Mucosa of stomach (tissue), 1 donor: ENCODE measurements at regions not wholly inside any gene's neighbourhood (a gene's known extent, or its start where the extent isn't known, plus 50 kb on each side); places are given as distances from the start of the nearest gene placed in this dataset.

Experiments used
- H3K27me3 ChIP-seq: one replicate; pipeline ENCODE4 v1.7.0; 2013; ENCODE audit warnings: mild to moderate bottlenecking, low read length; ENCODE audit not compliant: control insufficient read depth, insufficient read depth
- H3K36me3 ChIP-seq: one replicate; pipeline ENCODE4 v1.7.0; 2013; ENCODE audit warnings: low read length; ENCODE audit not compliant: control insufficient read depth, insufficient read depth
- H3K4me1 ChIP-seq: one replicate; pipeline ENCODE4 v1.7.0; 2013; ENCODE audit warnings: mild to moderate bottlenecking, low read length; ENCODE audit not compliant: control insufficient read depth, insufficient read depth
- H3K4me3 ChIP-seq: one replicate; pipeline ENCODE4 v1.7.0; 2013; ENCODE audit warnings: low read length
- H3K9ac ChIP-seq: one replicate; pipeline ENCODE4 v1.7.0; 2013; ENCODE audit warnings: mild to moderate bottlenecking, low read length, moderate library complexity
- H3K9me3 ChIP-seq: one replicate; pipeline ENCODE4 v1.7.0; 2013; ENCODE audit warnings: mild to moderate bottlenecking, low read length, moderate library complexity; ENCODE audit not compliant: control insufficient read depth
- donor health status: Pancreatic carcinoma.

DNA sequence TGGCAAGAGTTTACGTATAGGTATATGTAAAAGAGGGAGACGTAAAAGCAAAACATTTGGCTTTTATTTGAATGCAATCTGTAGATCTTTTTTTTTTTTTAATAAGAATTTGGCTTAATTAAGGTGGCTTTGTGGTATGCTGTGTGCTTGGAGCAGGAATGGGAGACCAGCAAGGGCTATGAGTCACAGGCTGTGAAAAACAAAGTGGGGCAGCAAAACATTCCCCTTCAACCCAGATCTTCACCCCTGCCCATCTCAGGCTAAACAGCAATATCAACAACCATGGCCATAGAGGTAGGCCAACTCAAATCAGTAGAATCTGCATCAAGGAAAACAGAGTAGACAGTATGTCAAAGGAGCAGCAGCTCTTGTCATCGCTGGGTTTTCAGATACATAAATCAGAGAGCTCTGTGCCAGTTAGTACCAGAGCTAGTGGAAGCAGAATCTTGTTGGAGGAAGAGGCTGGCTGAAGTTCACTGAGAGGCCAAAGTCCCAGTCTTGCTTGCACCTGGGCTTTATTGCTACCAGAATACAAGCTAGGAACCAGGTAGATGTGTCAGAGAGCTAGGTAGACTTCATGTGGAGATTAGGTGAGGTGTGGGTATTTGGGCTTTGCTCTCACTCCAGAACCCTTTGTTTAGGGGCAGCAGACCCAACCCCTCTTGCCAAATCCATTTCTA lies 191.5 kb upstream of the FANCL start:
- H3K9me3 ChIP-seq: no peaks in the 10 kb centered on the region
- peaks cover 4% of the 10 kb centered on the region for H3K4me1 ChIP-seq
- H3K9ac ChIP-seq: no peak overlapping the region
- H3K36me3 ChIP-seq: no peaks in the 10 kb centered on the region
- no peak overlapping the region for H3K4me3 ChIP-seq
- peaks cover 3% of the 10 kb centered on the region for H3K27me3 ChIP-seq

DNA sequence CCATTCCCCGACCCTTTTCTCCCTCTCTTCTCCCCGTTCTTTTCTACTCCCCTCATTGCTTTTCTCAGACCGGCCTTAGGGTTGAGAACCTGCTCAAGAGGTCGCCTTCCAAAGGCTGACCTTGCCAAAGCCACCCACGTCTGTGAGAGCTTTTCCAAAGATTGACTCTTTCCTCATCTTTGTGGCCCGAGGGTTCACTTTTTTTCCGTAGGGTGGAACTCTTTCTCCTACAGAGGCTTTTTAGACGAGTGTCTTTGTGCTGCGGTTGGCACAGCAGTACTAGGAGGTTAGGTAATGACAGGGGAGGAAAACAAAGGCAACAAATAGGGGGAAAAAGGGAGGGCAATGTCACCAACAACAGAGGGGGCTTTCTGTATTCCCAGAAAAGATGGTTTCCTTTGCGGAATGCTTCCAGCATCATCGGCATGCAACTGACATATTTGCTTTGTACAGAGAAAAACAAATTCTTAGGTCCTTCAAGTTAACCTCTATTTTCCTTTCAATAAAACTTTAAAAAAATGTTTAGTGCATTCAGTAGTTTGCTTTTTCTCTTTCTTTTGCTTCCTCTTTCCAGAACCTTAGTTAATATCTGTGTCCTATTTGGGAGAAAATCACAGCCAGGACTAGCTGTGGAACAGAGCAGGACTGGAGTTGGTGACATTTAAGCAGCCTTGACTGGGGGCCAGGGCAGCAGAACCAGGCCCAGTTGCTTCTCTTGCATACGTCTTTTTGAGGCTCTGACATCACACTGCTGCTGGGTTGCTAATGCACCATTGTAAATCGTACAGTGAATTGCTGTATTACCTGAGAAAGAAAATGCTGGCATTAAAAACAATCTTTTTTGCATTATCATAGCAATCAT lies 188.1 kb upstream of the FANCL start:
- Histone ChIP-seq H3K9ac (no peak overlapping the region), H3K27me3 (peaks cover 10% of the 10 kb centered on the region), H3K4me3 (no peak overlapping the region), H3K9me3 (no peaks in the 10 kb centered on the region), H3K36me3 (no peaks in the 10 kb centered on the region), H3K4me1 (peaks cover 9% of the 10 kb centered on the region)

DNA sequence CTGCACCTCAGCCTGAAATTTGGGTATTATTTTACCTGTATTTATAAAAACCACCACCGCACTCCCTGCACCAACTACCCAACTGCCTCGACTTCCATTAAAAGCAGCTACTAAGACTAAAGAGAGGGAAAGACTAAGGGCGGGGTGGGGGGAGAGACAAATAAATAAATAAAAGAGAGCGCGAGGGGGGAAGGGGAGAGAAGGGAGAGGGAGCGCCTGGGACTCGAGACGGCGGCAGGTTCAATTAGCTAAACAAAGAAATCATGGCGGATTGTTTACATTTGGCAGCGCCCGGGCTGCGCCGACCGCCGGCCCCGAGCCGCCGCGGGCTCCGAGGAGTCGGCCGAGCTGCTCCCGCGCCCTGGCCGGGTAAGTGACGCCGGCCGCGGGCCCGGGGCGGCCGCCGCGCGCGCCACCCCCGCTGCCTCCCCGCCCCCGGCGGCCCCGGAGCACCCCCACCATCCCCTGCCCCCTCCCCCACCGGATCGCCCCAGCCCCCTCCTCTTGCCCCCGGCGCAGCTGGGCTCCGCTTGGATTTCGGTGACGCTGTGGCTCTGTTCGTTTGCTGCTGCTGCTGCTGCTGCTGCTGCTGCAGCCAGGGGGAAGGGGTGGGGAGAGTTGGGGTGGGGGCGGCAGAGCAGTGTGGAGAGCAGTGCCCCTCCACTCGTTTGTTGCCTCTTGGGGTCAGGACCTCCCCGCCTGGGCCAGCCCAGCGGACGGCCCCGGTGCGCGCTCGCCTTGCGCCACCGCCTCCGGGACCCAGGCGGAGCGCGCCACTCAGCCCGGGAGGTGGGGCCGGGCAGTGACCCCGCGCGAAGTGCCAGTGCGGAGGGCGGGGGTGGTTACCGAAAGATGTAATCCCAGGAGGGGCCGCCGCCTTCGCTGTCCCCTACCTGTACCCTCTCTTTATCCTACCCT lies 187.2 kb upstream of the FANCL start:
- Histone ChIP-seq H3K36me3 (no peaks in the 10 kb centered on the region), H3K9ac (peak overlapping the region; percentile 37), H3K4me1 (peaks cover 9% of the 10 kb centered on the region), H3K4me3 (no peak overlapping the region), H3K9me3 (no peaks in the 10 kb centered on the region), H3K27me3 (peaks cover 10% of the 10 kb centered on the region)

DNA sequence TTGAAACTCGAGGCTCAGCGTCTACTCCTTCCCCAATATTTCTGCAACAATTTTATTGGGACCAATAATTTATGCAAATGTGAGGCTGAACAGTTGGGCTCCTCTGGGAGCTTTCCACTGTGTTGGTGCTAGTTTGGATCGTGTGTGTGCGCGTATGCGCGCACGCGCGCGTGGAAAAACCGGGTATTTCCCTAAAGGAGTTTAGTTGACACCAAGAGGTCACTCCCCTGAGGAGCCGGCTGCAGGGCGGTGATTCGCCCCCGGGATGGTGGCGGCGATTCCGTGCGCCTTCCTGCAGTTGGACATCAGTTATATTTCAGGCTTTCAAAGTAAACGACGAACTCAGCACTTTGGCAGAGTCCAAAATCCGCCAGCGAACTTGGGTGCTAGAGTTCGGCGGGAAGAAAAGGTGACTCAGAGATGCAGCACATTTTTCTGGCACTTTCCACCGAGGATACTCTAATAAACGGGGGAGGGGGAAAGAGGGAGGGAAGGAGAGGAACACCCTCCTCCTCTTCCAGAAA lies 186.5 kb upstream of the FANCL start:
- Histone ChIP-seq H3K9me3 (no peaks in the 10 kb centered on the region), H3K27me3 (peaks cover 10% of the 10 kb centered on the region), H3K36me3 (no peaks in the 10 kb centered on the region), H3K4me1 (peaks cover 9% of the 10 kb centered on the region), H3K9ac (peak overlapping the region; percentile 37), H3K4me3 (no peak overlapping the region)

DNA sequence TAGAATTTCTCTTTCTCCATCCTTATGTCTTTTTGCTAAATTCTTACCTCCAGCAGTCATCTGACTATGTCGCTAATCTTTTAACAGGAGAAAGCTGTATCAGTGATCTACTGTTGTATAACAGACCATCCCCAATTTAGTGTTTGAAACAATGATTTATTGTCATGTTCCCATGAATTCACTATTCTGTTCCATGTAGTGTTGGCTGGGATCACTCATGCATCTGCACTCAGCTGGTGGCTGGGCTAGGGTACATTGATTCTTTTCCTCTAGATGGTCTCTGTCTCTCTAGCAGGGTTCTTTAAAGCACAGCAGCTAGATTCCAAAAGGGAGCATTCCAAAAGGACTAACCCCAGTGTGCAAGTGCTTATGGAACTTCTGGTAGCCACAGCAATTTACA lies 184.2 kb upstream of the FANCL start:
- Histone ChIP-seq H3K36me3 (no peaks in the 10 kb centered on the region), H3K9ac (no peak overlapping the region), H3K27me3 (peaks cover 10% of the 10 kb centered on the region), H3K4me1 (peaks cover 9% of the 10 kb centered on the region), H3K9me3 (no peaks in the 10 kb centered on the region), H3K4me3 (no peak overlapping the region)

DNA sequence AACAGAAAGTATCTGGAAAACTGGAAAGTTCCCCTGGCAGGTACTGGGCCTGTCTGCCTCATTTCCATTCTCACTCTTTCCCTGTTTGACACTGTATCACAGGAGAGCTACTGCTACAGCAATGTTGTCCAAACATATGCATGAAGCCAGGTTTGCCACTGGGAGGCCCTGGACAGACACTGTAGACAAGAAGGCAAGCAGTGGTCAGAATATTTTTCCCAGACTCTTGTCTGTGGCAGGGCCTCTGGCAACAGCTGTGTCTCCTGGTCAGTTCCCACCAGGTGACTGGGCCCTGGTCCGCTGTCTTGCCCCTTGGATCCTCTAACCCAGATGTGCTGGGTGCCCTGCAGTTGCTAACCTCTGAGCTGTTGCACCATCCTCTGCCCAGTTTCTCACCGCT lies 178.9 kb upstream of the FANCL start:
- H3K36me3 ChIP-seq: no peaks in the 10 kb centered on the region
- no peaks in the 10 kb centered on the region for H3K9me3 ChIP-seq
- H3K27me3 ChIP-seq: no peaks in the 10 kb centered on the region
- H3K4me1 ChIP-seq: no peaks in the 10 kb centered on the region
- no peak overlapping the region for H3K9ac ChIP-seq
- no peak overlapping the region for H3K4me3 ChIP-seq

DNA sequence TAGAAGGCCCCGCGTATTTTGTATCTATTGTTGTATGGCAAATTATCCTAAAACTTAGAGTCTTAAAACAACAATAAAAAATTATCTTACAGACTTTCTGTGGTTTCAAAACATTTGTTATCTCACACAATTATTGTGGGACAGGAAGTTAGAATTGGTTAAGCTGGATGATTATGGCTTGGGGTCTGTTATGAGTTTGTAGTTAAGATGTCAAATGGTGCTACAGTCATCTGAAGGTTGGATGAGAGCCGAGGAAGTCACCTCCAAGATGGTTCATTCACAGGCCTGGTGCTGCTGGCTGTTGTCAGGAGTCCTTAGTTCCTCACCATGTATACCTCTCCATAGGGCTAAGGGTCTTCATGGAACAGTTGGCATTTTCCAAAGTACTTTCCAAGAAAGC lies 175.6 kb upstream of the FANCL start:
- no peak overlapping the region for H3K4me3 ChIP-seq
- no peaks in the 10 kb centered on the region for H3K36me3 ChIP-seq
- no peaks in the 10 kb centered on the region for H3K9me3 ChIP-seq
- no peak overlapping the region for H3K9ac ChIP-seq
- no peaks in the 10 kb centered on the region for H3K4me1 ChIP-seq
- no peaks in the 10 kb centered on the region for H3K27me3 ChIP-seq

DNA sequence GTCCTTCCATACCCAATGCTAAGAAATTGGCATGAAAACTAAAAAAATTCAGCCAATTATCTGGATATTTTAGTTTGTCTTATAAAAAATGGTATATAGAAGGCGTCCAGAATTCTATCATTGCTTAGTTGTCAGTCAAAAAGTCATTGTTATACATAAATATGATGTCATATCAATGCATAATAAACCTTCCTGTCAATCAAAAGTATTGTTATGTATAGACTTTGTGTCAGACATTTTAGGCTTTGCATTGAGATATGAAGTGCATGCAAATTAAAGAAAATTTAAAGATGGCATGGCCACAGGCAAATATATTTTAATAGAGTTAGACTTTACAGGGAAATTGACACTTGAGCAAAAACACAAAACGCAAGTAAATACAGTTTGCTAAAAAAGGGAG lies 173.4 kb upstream of the FANCL start:
- no peak overlapping the region for H3K9ac ChIP-seq
- no peaks in the 10 kb centered on the region for H3K9me3 ChIP-seq
- H3K27me3 ChIP-seq: no peaks in the 10 kb centered on the region
- no peaks in the 10 kb centered on the region for H3K4me1 ChIP-seq
- H3K4me3 ChIP-seq: no peak overlapping the region
- H3K36me3 ChIP-seq: no peaks in the 10 kb centered on the region

DNA sequence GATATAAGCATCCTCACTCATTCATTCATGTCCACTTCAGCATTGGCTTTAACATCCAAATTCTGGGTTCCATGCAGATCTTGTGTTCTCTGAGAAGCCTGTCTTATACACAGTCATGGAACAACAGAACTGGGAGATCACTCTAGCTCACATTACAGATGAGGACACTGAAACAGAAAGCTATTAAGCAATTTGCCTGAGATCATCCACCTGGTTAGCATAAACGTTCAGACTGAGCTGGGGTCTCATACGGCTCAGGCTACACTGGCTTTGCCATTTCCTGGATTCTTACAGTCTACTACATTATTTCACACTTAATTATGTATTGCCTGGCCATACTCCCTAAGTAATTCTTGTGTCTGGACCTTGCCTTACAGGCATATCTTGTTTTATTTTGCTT lies 169.4 kb upstream of the FANCL start:
- Histone ChIP-seq H3K27me3 (no peaks in the 10 kb centered on the region), H3K36me3 (no peaks in the 10 kb centered on the region), H3K4me1 (no peaks in the 10 kb centered on the region), H3K9me3 (no peaks in the 10 kb centered on the region), H3K9ac (no peak overlapping the region), H3K4me3 (no peak overlapping the region)

DNA sequence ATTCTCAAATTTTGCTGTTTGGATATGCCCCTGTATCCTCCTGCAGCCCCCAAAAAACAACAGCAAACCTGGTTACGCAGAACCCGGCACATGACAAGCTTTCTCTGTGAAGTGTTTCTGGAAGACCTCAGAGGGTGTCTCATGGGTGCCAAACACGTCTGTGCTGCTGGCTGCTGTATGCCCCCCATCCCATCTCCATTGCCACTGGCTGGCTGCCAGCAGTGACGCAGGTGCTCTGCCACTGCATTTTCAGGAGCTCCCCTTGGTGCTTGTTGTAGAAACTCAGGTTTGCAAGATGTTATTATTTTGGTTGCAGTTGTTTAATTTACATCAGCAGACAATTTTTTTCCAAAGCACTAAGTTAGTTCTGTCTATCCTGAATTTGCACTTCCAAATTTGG lies 166.4 kb upstream of the FANCL start:
- Histone ChIP-seq H3K36me3 (no peaks in the 10 kb centered on the region), H3K9me3 (no peaks in the 10 kb centered on the region), H3K9ac (no peak overlapping the region), H3K27me3 (no peaks in the 10 kb centered on the region), H3K4me1 (no peaks in the 10 kb centered on the region), H3K4me3 (no peak overlapping the region)

DNA sequence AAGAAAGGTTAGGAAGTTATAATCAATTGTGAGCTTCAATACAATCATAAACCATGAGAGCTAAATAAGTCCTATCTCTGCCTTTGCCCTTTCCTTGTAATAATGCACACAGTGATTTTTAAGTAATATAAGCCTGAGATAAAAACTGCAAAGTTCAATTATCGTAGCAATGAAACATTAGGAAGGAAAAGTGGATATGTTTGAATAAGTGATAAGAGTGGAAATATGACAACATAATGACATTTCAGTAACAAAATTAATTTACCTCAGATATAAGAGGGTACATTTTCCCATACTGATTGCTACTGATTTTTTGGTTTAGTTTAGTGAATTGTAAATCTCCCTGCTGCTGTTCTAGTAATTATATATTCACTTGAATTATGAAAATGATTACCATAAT lies 164.2 kb upstream of the FANCL start:
- Histone ChIP-seq H3K4me1 (no peaks in the 10 kb centered on the region), H3K4me3 (no peak overlapping the region), H3K36me3 (no peaks in the 10 kb centered on the region), H3K9me3 (no peaks in the 10 kb centered on the region), H3K9ac (no peak overlapping the region), H3K27me3 (no peaks in the 10 kb centered on the region)
